Caco-2 (cell line): ENCODE measurements at regions not wholly inside any gene's neighbourhood (a gene's known extent, or its start where the extent isn't known, plus 50 kb on each side); places are given as distances from the start of the nearest gene placed in this dataset.
"Not testable (repeated sequence)": the region's sequence is repeated elsewhere in the genome, so short reads cannot be mapped to it uniquely, and the experiment has no call there.

Experiments used
- BruUV-seq: library from RNA; stranded (reverse); fragments of 400-500 nt; replicated peaks from 2 replicates; lab custom pipeline; 2021; lab: Mats Ljungman, UMichigan
- CTCF ChIA-PET: fragments of 300-600 bp; sonication (Branson Sonifier 250); formaldehyde crosslinking; loops from one replicate; lab custom pipeline; 2022; ENCODE audit warnings: antibody characterized with exemption; lab: Charles Lee
- POLR2A ChIA-PET: fragments of 300-600 bp; sonication (Branson Sonifier 250); formaldehyde crosslinking; loops from one replicate; lab custom pipeline; 2022; ENCODE audit warnings: antibody characterized with exemption; lab: Charles Lee
- DNase-seq, 2 experiments: peaks; one replicate each; pipeline versions ENCODE4 v3.0.0 to v3.0.0-alpha.2; 2020 to 2022
- H3K27me3 ChIP-seq: replicated peaks from 2 replicates; pipeline ENCODE4 v1.6.0; 2011; ENCODE audit warnings: low read length; ENCODE audit not compliant: control insufficient read depth, insufficient read depth
- H3K36me3 ChIP-seq: 2 replicates; pipeline ENCODE4 v1.5.1; 2011; ENCODE audit warnings: low read length; ENCODE audit not compliant: control insufficient read depth, insufficient read depth
- H3K4me1 ChIP-seq: fragments of 250-450 bp; sonication (Bioruptor Pico); 2 replicates; pipeline ENCODE4 v1.5.1; 2020; ENCODE audit warnings: mild to moderate bottlenecking
- H3K4me3 ChIP-seq: 2 replicates; pipeline ENCODE4 v1.5.1; 2011; ENCODE audit warnings: low read depth, mild to moderate bottlenecking, control low read depth, low read length
- H3K9me3 ChIP-seq: fragments of 250-450 bp; sonication (Bioruptor Pico); 2 replicates; pipeline ENCODE4 v1.5.1; 2020; ENCODE audit warnings: mild to moderate bottlenecking, moderate library complexity
- H3K27ac Mint-ChIP-seq: one replicate; pipeline ENCODE4 v1.8.0; 2022; ENCODE audit warnings: mixed read lengths; ENCODE audit not compliant: unreplicated experiment
- H3K27me3 Mint-ChIP-seq: one replicate; pipeline ENCODE4 v1.8.0; 2022; ENCODE audit warnings: mixed read lengths; ENCODE audit not compliant: insufficient read depth, unreplicated experiment
- H3K36me3 Mint-ChIP-seq: one replicate; pipeline ENCODE4 v1.8.0; 2022; ENCODE audit warnings: mild to moderate bottlenecking, mixed read lengths; ENCODE audit not compliant: insufficient read depth, unreplicated experiment
- H3K4me1 Mint-ChIP-seq: one replicate; pipeline ENCODE4 v1.8.0; 2022; ENCODE audit warnings: low read depth, mixed read lengths; ENCODE audit not compliant: unreplicated experiment
- H3K4me3 Mint-ChIP-seq: one replicate; pipeline ENCODE4 v1.8.0; 2022; ENCODE audit warnings: mild to moderate bottlenecking, moderate library complexity, mixed read lengths; ENCODE audit not compliant: unreplicated experiment
- H3K9me3 Mint-ChIP-seq: one replicate; pipeline ENCODE4 v1.8.0; 2022; ENCODE audit warnings: mixed read lengths; ENCODE audit not compliant: unreplicated experiment
- intact Hi-C: fragments of 100-400 bp; cut with micrococcal nuclease; formaldehyde crosslinking; loops from one replicate; pipeline ENCODE4 v1.10.0; 2022; ENCODE audit not compliant: unreplicated experiment
- TF ChIP-seq, protein P1 (sequence below), 2 experiments: fragments of 200-600 bp in 1 of 2; IDR thresholded peaks; 1 replicate in 1 of 2; 2 replicates in 1 of 2; pipeline versions ENCODE4 v1.5.1 to v1.8.0; 2011 to 2022; ENCODE audit warnings: antibody characterized with exemption in 1 of 2, control low read depth in 1 of 2, inconsistent platforms in 1 of 2, low read depth in 1 of 2, low read length in 1 of 2, mild to moderate bottlenecking in 1 of 2, moderate library complexity in 1 of 2; ENCODE audit not compliant: insufficient read depth in 1 of 2, severe bottlenecking in 1 of 2, unreplicated experiment in 1 of 2

DNA sequence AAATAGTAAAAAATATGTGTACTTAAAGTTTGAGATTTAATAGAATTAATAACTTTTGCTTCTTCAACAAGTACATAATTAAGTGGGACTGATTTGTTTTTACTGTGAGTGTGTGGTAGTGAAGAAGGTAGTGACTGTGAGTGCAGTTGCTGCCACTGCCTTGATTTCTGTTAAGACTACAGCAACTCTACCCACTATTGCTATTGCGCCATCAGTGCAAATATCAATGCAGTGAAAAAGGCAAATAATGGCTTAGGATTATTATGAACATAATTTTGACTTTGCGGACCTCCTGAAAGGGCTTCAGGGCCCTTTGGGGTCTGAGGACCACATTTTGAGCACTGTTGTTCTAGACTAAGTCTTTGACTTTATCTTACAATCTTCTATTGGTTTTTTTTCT is 112.0 kb upstream of the PITX1 start:
- peaks cover 20% of the 10 kb centered on the region for H3K4me1 Mint-ChIP-seq
- TF ChIP-seq, protein P1, sequence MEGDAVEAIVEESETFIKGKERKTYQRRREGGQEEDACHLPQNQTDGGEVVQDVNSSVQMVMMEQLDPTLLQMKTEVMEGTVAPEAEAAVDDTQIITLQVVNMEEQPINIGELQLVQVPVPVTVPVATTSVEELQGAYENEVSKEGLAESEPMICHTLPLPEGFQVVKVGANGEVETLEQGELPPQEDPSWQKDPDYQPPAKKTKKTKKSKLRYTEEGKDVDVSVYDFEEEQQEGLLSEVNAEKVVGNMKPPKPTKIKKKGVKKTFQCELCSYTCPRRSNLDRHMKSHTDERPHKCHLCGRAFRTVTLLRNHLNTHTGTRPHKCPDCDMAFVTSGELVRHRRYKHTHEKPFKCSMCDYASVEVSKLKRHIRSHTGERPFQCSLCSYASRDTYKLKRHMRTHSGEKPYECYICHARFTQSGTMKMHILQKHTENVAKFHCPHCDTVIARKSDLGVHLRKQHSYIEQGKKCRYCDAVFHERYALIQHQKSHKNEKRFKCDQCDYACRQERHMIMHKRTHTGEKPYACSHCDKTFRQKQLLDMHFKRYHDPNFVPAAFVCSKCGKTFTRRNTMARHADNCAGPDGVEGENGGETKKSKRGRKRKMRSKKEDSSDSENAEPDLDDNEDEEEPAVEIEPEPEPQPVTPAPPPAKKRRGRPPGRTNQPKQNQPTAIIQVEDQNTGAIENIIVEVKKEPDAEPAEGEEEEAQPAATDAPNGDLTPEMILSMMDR (IDR thresholded peaks at IDR 0.05; ENCODE audit: insufficient read depth in 1 of 2, low read depth in 1 of 2, low read length in 1 of 2, severe bottlenecking in 1 of 2, unreplicated experiment in 1 of 2), result no peak
- peaks cover 8% of the 10 kb centered on the region for H3K36me3 Mint-ChIP-seq
- H3K27me3 ChIP-seq, result no peaks in the 10 kb centered on the region
- BruUV-seq, result no TSS peak
- peaks cover 29% of the 10 kb centered on the region for H3K4me1 ChIP-seq
- no peak overlapping the region for H3K4me3 ChIP-seq
- no peak overlapping the region for H3K27ac Mint-ChIP-seq
- no peak for DNase-seq
- POLR2A ChIA-PET, result no interaction called here
- intact Hi-C loops, result no loop called here
- no peak overlapping the region for H3K4me3 Mint-ChIP-seq
- peaks cover 4% of the 10 kb centered on the region; the same call in 1 of the 2 replicates for H3K9me3 ChIP-seq
- H3K36me3 ChIP-seq, result no peaks in the 10 kb centered on the region; the same call in 1 of the 2 replicates
- H3K9me3 Mint-ChIP-seq, result peaks cover 26% of the 10 kb centered on the region
- H3K27me3 Mint-ChIP-seq, result no peaks in the 10 kb centered on the region
- CTCF ChIA-PET, result no interaction called here

DNA sequence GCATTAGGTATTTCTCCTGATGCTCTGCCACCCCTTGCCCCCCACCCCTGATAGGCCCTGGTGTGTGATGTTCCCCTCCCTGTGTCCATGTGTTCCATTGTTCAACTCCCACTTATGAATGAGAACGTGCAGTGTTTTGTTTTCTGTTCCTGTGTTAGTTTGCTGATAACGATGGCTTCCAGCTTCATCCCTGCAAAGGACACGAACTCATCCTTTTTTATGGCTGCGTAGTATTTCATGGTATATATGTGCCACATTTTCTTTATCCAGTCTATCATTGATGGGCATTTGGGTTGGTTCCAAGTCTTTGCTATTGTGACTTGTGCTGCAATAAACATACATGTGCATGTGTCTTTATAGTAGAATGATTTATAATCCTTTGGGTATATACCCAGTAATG is 109.7 kb upstream of the PITX1 start:
- H3K4me3 Mint-ChIP-seq, CTCF ChIA-PET, H3K27me3 ChIP-seq, H3K36me3 ChIP-seq, intact Hi-C loops, BruUV-seq, H3K9me3 ChIP-seq, H3K27ac Mint-ChIP-seq, H3K4me3 ChIP-seq, H3K27me3 Mint-ChIP-seq, DNase-seq, POLR2A ChIA-PET, H3K36me3 Mint-ChIP-seq: not testable (repeated sequence)
- Mint-ChIP-seq H3K9me3 (peaks cover 26% of the 10 kb centered on the region), H3K4me1 (peaks cover 33% of the 10 kb centered on the region)
- H3K4me1 ChIP-seq, result peaks cover 53% of the 10 kb centered on the region

DNA sequence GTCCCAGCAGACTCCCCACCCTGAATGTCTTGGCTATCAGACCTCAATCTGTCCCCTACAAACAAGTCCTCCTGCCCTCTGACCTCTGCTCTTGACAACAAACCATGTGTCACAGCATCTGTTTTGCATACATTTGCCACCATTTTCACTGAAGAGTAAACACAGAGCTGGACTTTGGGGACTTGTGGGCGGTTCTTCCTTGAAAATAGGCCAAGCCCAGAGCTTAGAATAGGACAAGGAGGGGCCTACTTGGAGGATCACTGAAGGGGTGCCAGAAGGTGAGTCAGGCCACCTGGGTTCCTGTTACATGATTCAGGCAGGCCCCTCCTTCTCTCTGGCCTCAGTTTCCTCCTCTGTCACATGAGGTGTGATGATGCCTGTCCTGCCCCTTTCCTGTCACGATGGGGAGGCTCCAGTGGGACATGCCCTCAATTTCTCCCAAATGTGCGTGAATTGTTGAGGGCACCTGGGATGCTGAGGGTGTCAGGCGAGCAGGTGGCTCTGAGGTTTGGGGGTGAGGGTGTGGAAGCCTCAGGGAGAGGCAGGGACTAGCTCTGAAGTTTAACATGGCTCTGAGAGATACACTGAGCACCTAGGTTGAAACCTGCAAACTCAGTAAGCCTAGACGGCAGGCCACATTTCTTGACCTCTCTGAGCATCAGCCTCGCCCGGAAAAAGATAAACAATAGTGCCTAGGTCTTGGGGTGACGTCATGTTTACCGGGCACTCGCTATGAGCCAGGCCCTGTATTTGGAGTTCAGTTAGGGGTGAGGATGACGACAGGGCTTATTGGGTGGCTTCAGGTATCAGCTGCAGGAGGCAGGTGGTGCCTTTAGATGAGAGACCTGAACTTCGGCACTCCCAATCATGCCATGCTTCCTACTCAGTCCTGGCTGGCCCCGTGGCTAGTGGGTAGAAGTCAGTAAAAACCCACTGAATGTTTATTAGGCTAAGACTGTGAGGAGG is 107.6 kb upstream of the PITX1 start:
- TF ChIP-seq, protein P1 (IDR thresholded peaks at IDR 0.05; ENCODE audit: insufficient read depth in 1 of 2, low read depth in 1 of 2, low read length in 1 of 2, severe bottlenecking in 1 of 2, unreplicated experiment in 1 of 2), result no peak
- POLR2A ChIA-PET, result no interaction called here
- Mint-ChIP-seq H3K27me3 (no peaks in the 10 kb centered on the region), H3K27ac (peak overlapping the region; percentile 75), H3K9me3 (peaks cover 11% of the 10 kb centered on the region), H3K4me3 (no peak overlapping the region), H3K36me3 (peaks cover 5% of the 10 kb centered on the region), H3K4me1 (peaks cover 36% of the 10 kb centered on the region)
- peak; percentile 21 to 58 for DNase-seq
- Histone ChIP-seq H3K4me3 (no peak overlapping the region), H3K4me1 (peaks cover 67% of the 10 kb centered on the region), H3K27me3 (no peaks in the 10 kb centered on the region), H3K9me3 (no peaks in the 10 kb centered on the region), H3K36me3 (no peaks in the 10 kb centered on the region; the same call in 1 of the 2 replicates)
- intact Hi-C loops, result no loop called here
- CTCF ChIA-PET, result no interaction called here
- no TSS peak for BruUV-seq
